ENCODE measurements at regions not wholly inside any gene's neighbourhood (a gene's known extent, or its start where the extent isn't known, plus 50 kb on each side); places are given as distances from the start of the nearest gene placed in this dataset.

DNA sequence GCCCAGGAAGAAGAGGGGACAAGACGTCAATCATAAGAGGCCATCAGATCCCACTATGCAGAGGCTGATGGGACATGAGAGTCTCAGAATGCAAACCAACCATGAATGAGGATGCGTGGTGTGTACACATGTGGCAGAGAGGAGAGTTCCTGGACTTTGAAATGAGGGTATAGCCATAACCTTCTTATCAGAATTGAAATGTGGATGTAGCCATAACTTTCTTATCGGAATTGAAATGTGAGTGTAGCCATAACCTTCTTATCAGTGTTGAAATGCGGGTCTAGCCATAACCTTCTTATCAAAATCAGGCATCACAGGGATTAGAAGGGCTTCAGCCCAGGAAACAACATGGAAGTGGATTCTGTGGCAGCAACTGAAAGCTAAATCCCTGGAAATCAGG is 415.5 kb upstream of the FAT1 start:
- Histone ChIP-seq H2BK120ac (ENCODE audit: low read depth, low read length) (no peak overlapping the region), H2AK9ac (replicated peaks; ENCODE audit: low read depth, low read length, poor library complexity) (no peak overlapping the region), H2BK20ac (ENCODE audit: low read depth, low read length) (no peak overlapping the region), H3K4ac (ENCODE audit: low read depth, low read length) (no peak overlapping the region), H3K27me3 (ENCODE audit: control insufficient read depth, insufficient read depth, low read length) (no peaks in the 10 kb centered on the region), H3K36me3 (ENCODE audit: control insufficient read depth, insufficient read depth, low read length) (no peaks in the 10 kb centered on the region), H3K9me3 (ENCODE audit: control insufficient read depth, insufficient read depth, low read length) (no peaks in the 10 kb centered on the region), H3K18ac (ENCODE audit: low read depth, low read length) (no peak overlapping the region), H4K91ac (ENCODE audit: insufficient read depth, low read depth, low read length) (no peak overlapping the region), H3K9me1 (ENCODE audit: insufficient read depth, low read length) (no peaks in the 10 kb centered on the region; the same call in 1 of the 2 replicates), H4K5ac (ENCODE audit: low read depth, low read length) (no peak overlapping the region), H4K20me1 (ENCODE audit: insufficient read depth, low read length) (no peaks in the 10 kb centered on the region), H4K8ac (ENCODE audit: low read depth in 2 of 2, low read length in 2 of 2) (no peak overlapping the region), H3K4me1 (ENCODE audit: control insufficient read depth, insufficient read depth, low read length) (no peaks in the 10 kb centered on the region), H2BK15ac (ENCODE audit: low read depth, low read length) (no peak overlapping the region), H2AK5ac (ENCODE audit: low read depth, low read length) (no peak overlapping the region), H3K4me2 (ENCODE audit: low read depth, low read length) (no peak overlapping the region), H3K14ac (replicated peaks; ENCODE audit: low read depth, low read length) (0 out of 2 replicates have a peak overlapping the region, but pooled peaks have one; percentile 28), H3K23ac (ENCODE audit: low read depth, low read length) (no peak overlapping the region), H2BK5ac (ENCODE audit: low read depth, low read length, poor library complexity, severe bottlenecking) (no peak overlapping the region), H3K9ac (ENCODE audit: low read depth, low read length) (no peak overlapping the region), H3K56ac (ENCODE audit: extremely low read depth, insufficient read depth, low read length) (no peak overlapping the region), H2AFZ (replicated peaks; ENCODE audit: low read length, poor library complexity) (no peak overlapping the region), H3K79me1 (ENCODE audit: low read depth in 1 of 2, low read length in 2 of 2) (no peaks in the 10 kb centered on the region), H3K4me3 (ENCODE audit: insufficient read depth, low read depth, low read length) (no peak overlapping the region), H3K27ac (ENCODE audit: insufficient read depth, low read length) (no peak overlapping the region)
- WGBS, 2 experiments (ENCODE audit: extremely low coverage in 2 of 2, insufficient read length in 1 of 2), result no CpG with 5 or more reads among the region's 4 CpGs
- no TSS peak for BruUV-seq (replicated peaks)
- ATAC-seq (ENCODE audit: low read depth) (no peak), DNase-seq (no peak)
- POLR2A ChIA-PET (ENCODE audit: unreplicated experiment), result no interaction called here
- dilution Hi-C loops (cut with HindIII; ENCODE audit: low sequenced_read_pairs, unreplicated experiment) (no loop called here), intact Hi-C loops (cut with micrococcal nuclease) (no loop called here), in situ Hi-C loops (cut with MboI; ENCODE audit: low sequenced_read_pairs) (no loop called here)
- CTCF ChIA-PET, result no interaction called here
- TF ChIP-seq MXI1 (IDR thresholded peaks at IDR 0.05; ENCODE audit: borderline replicate concordance, low read depth, low read length), result no peak
- TF ChIP-seq BHLHE40 (IDR thresholded peaks at IDR 0.05; ENCODE audit: low read depth, low read length), result no peak
- TF ChIP-seq RFX5 (IDR thresholded peaks at IDR 0.05; ENCODE audit: low read depth, low read length), result no peak
- no peak for TF ChIP-seq RAD21 (IDR thresholded peaks at IDR 0.05; ENCODE audit: low read length)
- TF ChIP-seq, protein P1, sequence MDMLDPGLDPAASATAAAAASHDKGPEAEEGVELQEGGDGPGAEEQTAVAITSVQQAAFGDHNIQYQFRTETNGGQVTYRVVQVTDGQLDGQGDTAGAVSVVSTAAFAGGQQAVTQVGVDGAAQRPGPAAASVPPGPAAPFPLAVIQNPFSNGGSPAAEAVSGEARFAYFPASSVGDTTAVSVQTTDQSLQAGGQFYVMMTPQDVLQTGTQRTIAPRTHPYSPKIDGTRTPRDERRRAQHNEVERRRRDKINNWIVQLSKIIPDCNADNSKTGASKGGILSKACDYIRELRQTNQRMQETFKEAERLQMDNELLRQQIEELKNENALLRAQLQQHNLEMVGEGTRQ (IDR thresholded peaks at IDR 0.05; ENCODE audit: low read depth, low read length), result no peak
